H1 (cell line): ENCODE measurements at regions not wholly inside any gene's neighbourhood (a gene's known extent, or its start where the extent isn't known, plus 50 kb on each side); places are given as distances from the start of the nearest gene placed in this dataset.

Experiments
- CTCF ChIA-PET: fragments of 300-600 bp; sonication (Branson Sonifier 250); formaldehyde crosslinking; loops from one replicate; lab custom pipeline; 2021; ENCODE audit not compliant: partially characterized antibody; lab: Charles Lee
- POLR2A ChIA-PET: fragments of 300-600 bp; sonication (Branson Sonifier 250); formaldehyde crosslinking; loops from one replicate; lab custom pipeline; 2021; ENCODE audit warnings: inconsistent platforms; ENCODE audit not compliant: partially characterized antibody; lab: Charles Lee
- DNase-seq, 2 experiments: peaks; one replicate each; pipeline versions ENCODE4 v3.0.0 to v3.0.0-alpha.2; 2010 to 2022; ENCODE audit warnings: low spot score in 2 of 2, low read depth in 1 of 2, mixed read lengths in 1 of 2
- FAIRE-seq: peaks from 2 replicates; lab custom pipeline; 2011; peaks lifted over from hg19 to GRCh38; lab: Jason Lieb, UNC
- H2AFZ ChIP-seq: 2 replicates; pipeline ENCODE4 v1.8.1; 2012; ENCODE audit warnings: low read length, inconsistent platforms
- H2AK5ac ChIP-seq: 2 replicates; pipeline ENCODE4 v1.6.1; 2013; ENCODE audit warnings: low read depth, low read length
- H2BK120ac ChIP-seq: replicated peaks from 2 replicates; pipeline ENCODE3; 2013; ENCODE audit warnings: low read depth, low read length, inconsistent platforms
- H2BK12ac ChIP-seq: 2 replicates; pipeline ENCODE4 v1.6.1; 2013; ENCODE audit warnings: low read depth, low read length
- H2BK15ac ChIP-seq: 2 replicates; pipeline ENCODE4 v1.6.1; 2013; ENCODE audit warnings: low read length
- H2BK20ac ChIP-seq: 2 replicates; pipeline ENCODE4 v1.6.1; 2013; ENCODE audit warnings: low read length
- H2BK5ac ChIP-seq: 2 replicates; pipeline ENCODE4 v1.6.1; 2013; ENCODE audit warnings: low read depth, low read length
- H3K14ac ChIP-seq: 2 replicates; pipeline ENCODE4 v1.6.1; 2013; ENCODE audit warnings: inconsistent platforms; ENCODE audit not compliant: insufficient read length
- H3K18ac ChIP-seq: 2 replicates; pipeline ENCODE4 v1.6.1; 2013; ENCODE audit warnings: low read length; ENCODE audit errors: extremely low read depth
- H3K23ac ChIP-seq: 2 replicates; pipeline ENCODE4 v1.6.1; 2013; ENCODE audit warnings: inconsistent platforms; ENCODE audit not compliant: insufficient read length
- H3K23me2 ChIP-seq: 2 replicates; pipeline ENCODE4 v1.6.1; 2013; ENCODE audit warnings: low read depth, low read length
- H3K27ac ChIP-seq: 2 replicates; pipeline ENCODE4 v1.6.1; 2011; ENCODE audit warnings: low read depth, low read length, inconsistent platforms
- H3K27me3 ChIP-seq, 4 experiments: replicated peaks in 1 of 4; 1 replicate in 1 of 4; 2 replicates in 3 of 4; pipeline versions ENCODE4 v1.6.1 to v1.8.1; 2011 to 2013; ENCODE audit warnings: low read length in 3 of 4, mild to moderate bottlenecking in 3 of 4, inconsistent platforms in 2 of 4, mixed read lengths in 2 of 4, moderate library complexity in 1 of 4; ENCODE audit not compliant: control insufficient read depth in 3 of 4, insufficient read depth in 3 of 4; ENCODE audit errors: extremely low read depth in 1 of 4
- H3K36me3 ChIP-seq, 4 experiments: 2 replicates each; pipeline versions ENCODE4 v1.6.1 to v1.8.1; 2011 to 2013; ENCODE audit warnings: mild to moderate bottlenecking in 4 of 4, low read length in 3 of 4, moderate library complexity in 2 of 4, control low read depth in 1 of 4, inconsistent platforms in 1 of 4; ENCODE audit not compliant: insufficient read depth in 4 of 4, control insufficient read depth in 2 of 4
- H3K4ac ChIP-seq: replicated peaks from 2 replicates; pipeline ENCODE3; 2013; ENCODE audit warnings: low read length, low read depth, mixed read lengths, inconsistent platforms; ENCODE audit not compliant: insufficient read length
- H3K4me1 ChIP-seq, 4 experiments: replicated peaks in 1 of 4; 1 replicate in 1 of 4; 2 replicates in 3 of 4; pipeline versions ENCODE4 v1.6.1 to v1.8.1; 2011 to 2013; ENCODE audit warnings: low read length in 3 of 4, inconsistent platforms in 2 of 4, mixed read lengths in 1 of 4; ENCODE audit not compliant: insufficient read depth in 4 of 4, control insufficient read depth in 3 of 4
- H3K4me2 ChIP-seq, 2 experiments: 2 replicates each; pipeline versions ENCODE4 v1.6.1 to v1.8.1; 2011 to 2013; ENCODE audit warnings: low read depth in 2 of 2, low read length in 2 of 2, control low read depth in 1 of 2, inconsistent platforms in 1 of 2, mild to moderate bottlenecking in 1 of 2; ENCODE audit not compliant: insufficient read depth in 1 of 2
- H3K4me3 ChIP-seq, 4 experiments: fragments of 200-600, 300-600 bp in 1 of 4; sonication (generic), shearing (Covaris generic), sonication (Bioruptor Twin) in 1 of 4; 2 replicates each; pipeline versions ENCODE4 v1.5.1 to v1.8.1; 2011 to 2016; ENCODE audit warnings: low read length in 4 of 4, low read depth in 3 of 4, control low read depth in 2 of 4, inconsistent platforms in 2 of 4, mild to moderate bottlenecking in 2 of 4, mixed read lengths in 1 of 4, moderate library complexity in 1 of 4; ENCODE audit not compliant: insufficient read depth in 2 of 4; ENCODE audit errors: extremely low read depth in 1 of 4
- H3K56ac ChIP-seq: replicated peaks from 2 replicates; pipeline ENCODE3; 2013; ENCODE audit warnings: low read depth, mild to moderate bottlenecking, mixed read lengths, low read length, inconsistent platforms; ENCODE audit not compliant: insufficient read length
- H3K79me1 ChIP-seq: 2 replicates; pipeline ENCODE4 v1.6.1; 2013; ENCODE audit warnings: low read depth, low read length, control low read depth
- H3K79me2 ChIP-seq, 2 experiments: 2 replicates each; pipeline versions ENCODE4 v1.6.1 to v1.8.1; 2012 to 2013; ENCODE audit warnings: low read length in 2 of 2, mild to moderate bottlenecking in 2 of 2, inconsistent platforms in 1 of 2; ENCODE audit not compliant: insufficient read depth in 2 of 2, control insufficient read depth in 1 of 2
- H3K9ac ChIP-seq, 4 experiments: replicated peaks in 1 of 4; 1 replicate in 1 of 4; 2 replicates in 3 of 4; pipeline versions ENCODE4 v1.6.1 to v1.8.1; 2011 to 2013; ENCODE audit warnings: low read depth in 3 of 4, low read length in 3 of 4, control low read depth in 2 of 4, mild to moderate bottlenecking in 2 of 4, moderate library complexity in 2 of 4, inconsistent platforms in 1 of 4; ENCODE audit errors: extremely low read depth in 1 of 4
- H3K9me3 ChIP-seq, 2 experiments: 2 replicates each; pipeline versions ENCODE4 v1.6.1 to v1.8.1; 2012 to 2013; ENCODE audit warnings: mild to moderate bottlenecking in 2 of 2, moderate library complexity in 2 of 2, control low read depth in 1 of 2, inconsistent platforms in 1 of 2, low read depth in 1 of 2, low read length in 1 of 2, mixed read lengths in 1 of 2; ENCODE audit not compliant: insufficient read depth in 2 of 2
- H4K20me1 ChIP-seq, 2 experiments: replicated peaks in 1 of 2; 2 replicates each; pipeline versions ENCODE3 to v1.8.1; 2011 to 2013; ENCODE audit warnings: inconsistent platforms in 2 of 2, low read length in 2 of 2, mild to moderate bottlenecking in 1 of 2; ENCODE audit not compliant: insufficient read depth in 2 of 2, control insufficient read depth in 1 of 2
- H4K5ac ChIP-seq: 2 replicates; pipeline ENCODE4 v1.6.1; 2013; ENCODE audit warnings: low read length, low read depth, mixed read lengths, inconsistent platforms; ENCODE audit not compliant: insufficient read length
- H4K8ac ChIP-seq: 2 replicates; pipeline ENCODE4 v1.8.0; 2013; ENCODE audit warnings: mild to moderate bottlenecking, moderate library complexity, low read length, inconsistent platforms; ENCODE audit not compliant: insufficient read depth; ENCODE audit errors: extremely low read depth
- H4K91ac ChIP-seq: replicated peaks from 2 replicates; pipeline ENCODE3; 2013; ENCODE audit warnings: low read length, mixed read lengths, inconsistent platforms; ENCODE audit not compliant: insufficient read length
- ATF2 ChIP-seq: IDR thresholded peaks from 2 replicates; pipeline ENCODE4 v1.6.1; 2012; ENCODE audit warnings: low read length, inconsistent platforms
- BRCA1 ChIP-seq: IDR thresholded peaks from 2 replicates; pipeline ENCODE4 v1.6.1; 2012; ENCODE audit warnings: low read depth, low read length, improper control_type of control experiment
- CHD2 ChIP-seq: IDR thresholded peaks from 2 replicates; pipeline ENCODE4 v1.6.1; 2012; ENCODE audit warnings: low read length, improper control_type of control experiment
- CTBP2 ChIP-seq: IDR thresholded peaks from 2 replicates; pipeline ENCODE4 v1.7.0; 2011; ENCODE audit warnings: borderline replicate concordance, mild to moderate bottlenecking, moderate library complexity, mixed read lengths, low read length; ENCODE audit not compliant: insufficient read depth, insufficient read length
- FOSL1 ChIP-seq: IDR thresholded peaks from 2 replicates; pipeline ENCODE4 v1.6.1; 2011; ENCODE audit warnings: mild to moderate bottlenecking, low read depth, low read length, moderate library complexity; ENCODE audit not compliant: insufficient read depth
- HDAC2 ChIP-seq, 2 experiments: fragments of 300-600 bp in 1 of 2; sonication (generic) in 1 of 2; IDR thresholded peaks; 2 replicates each; pipeline ENCODE4 v1.6.1; 2011 to 2012; ENCODE audit warnings: low read depth in 2 of 2, low read length in 2 of 2, mild to moderate bottlenecking in 2 of 2, moderate library complexity in 2 of 2, borderline replicate concordance in 1 of 2, inconsistent platforms in 1 of 2
- KDM1A ChIP-seq: fragments of 200-600, 300-600 bp; sonication (generic); IDR thresholded peaks from 2 replicates; pipeline ENCODE4 v1.7.1; 2016; ENCODE audit warnings: mild to moderate bottlenecking, low read length, borderline replicate concordance
- SIX5 ChIP-seq: IDR thresholded peaks from 2 replicates; pipeline ENCODE4 v1.6.1; 2011; ENCODE audit warnings: mild to moderate bottlenecking, low read depth, low read length
- SP1 ChIP-seq: IDR thresholded peaks from 2 replicates; pipeline ENCODE4 v1.6.1; 2011; ENCODE audit warnings: low read depth, low read length
- WGBS, 2 experiments: shearing (Covaris generic) in 1 of 2; methylation state at CpG; one replicate each; pipeline versions ENCODE4 v1.1.6 to v1.1.7; 2013 to 2015; ENCODE audit warnings: low lambda C conversion rate in 2 of 2, mixed read lengths in 2 of 2, inconsistent platforms in 1 of 2, low coverage in 1 of 2, missing lambda C conversion rate in 1 of 2; ENCODE audit not compliant: insufficient replicate concordance in 2 of 2, insufficient coverage in 1 of 2, insufficient read length in 1 of 2; ENCODE audit errors: extremely low coverage in 1 of 2, missing lambda C conversion rate in 1 of 2; 5-methylcytosine and 5-hydroxymethylcytosine counted together

DNA sequence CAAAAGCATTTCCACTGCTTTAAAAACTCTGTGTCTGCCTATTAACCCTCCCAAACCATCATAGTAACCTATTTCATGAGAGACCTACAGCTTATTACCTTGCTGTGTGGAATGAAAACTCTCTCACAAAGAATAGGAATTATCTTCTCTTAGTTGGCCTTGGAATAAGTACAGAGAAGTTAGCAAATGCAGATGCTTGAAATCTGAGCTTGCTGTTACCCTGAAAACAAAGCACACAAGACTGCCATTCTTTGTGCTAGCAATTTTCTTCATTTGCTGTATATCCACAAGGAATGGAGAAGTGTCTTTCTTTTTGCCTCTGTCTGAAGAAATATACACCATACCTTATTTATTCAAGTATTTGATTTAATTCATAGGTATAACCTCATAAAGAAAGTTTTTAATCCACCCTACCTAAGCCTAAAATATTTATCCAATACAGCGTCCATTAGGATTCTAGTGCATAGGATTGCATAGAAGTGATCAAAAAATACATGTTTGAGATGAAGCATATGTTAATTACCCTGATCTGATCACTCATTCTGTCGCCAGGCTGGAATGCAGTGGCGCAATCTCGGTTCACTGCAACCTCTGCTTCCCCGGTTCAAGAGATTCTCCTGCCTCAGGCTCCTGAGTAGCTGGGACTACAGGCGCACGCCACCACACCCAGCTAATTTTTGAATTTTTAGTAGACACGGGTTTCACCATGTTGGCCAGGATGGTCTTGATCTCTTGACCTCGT is 451.1 kb downstream of the LTN1 start:
- CTCF ChIA-PET: interaction anchor here (1.2 kb wide), 1 partner anchor 203 kb away, joined by 3 read pairs; no protein-coding TSS in a partner anchor
- Histone ChIP-seq H2BK15ac (no peak overlapping the region), H2BK120ac (no peak overlapping the region), H3K4ac (no peak overlapping the region), H2BK20ac (no peak overlapping the region), H3K79me2 (no peaks in the 10 kb centered on the region), H4K91ac (no peak overlapping the region), H4K5ac (no peak overlapping the region), H3K4me2 (no peak overlapping the region), H3K79me1 (no peaks in the 10 kb centered on the region), H3K23me2 (no peaks in the 10 kb centered on the region), H4K8ac (no peak overlapping the region), H3K9me3 (no peaks in the 10 kb centered on the region), H3K14ac (no peak overlapping the region), H3K4me3 (no peak overlapping the region), H3K27ac (no peak overlapping the region), H2AK5ac (no peak overlapping the region), H4K20me1 (no peaks in the 10 kb centered on the region), H3K27me3 (no peaks in the 10 kb centered on the region), H3K18ac (no peak overlapping the region), H3K23ac (no peak overlapping the region), H3K4me1 (no peaks in the 10 kb centered on the region), H3K56ac (no peak overlapping the region), H2BK5ac (no peak overlapping the region), H2BK12ac (no peak overlapping the region), H3K36me3 (no peaks in the 10 kb centered on the region), H3K9ac (no peak overlapping the region), H2AFZ (peak overlapping the region; percentile 32; the same call in 1 of the 2 replicates)
- WGBS, 2 experiments: 88% methylated on average over 9 of the region's 9 CpGs; no CpG with 5 or more reads in 1 of the 2 experiments
- POLR2A ChIA-PET: no interaction called here
- DNase-seq (no peak), FAIRE-seq (no peak)
- TF ChIP-seq HDAC2 (IDR thresholded peaks at IDR 0.05; ENCODE audit: borderline replicate concordance in 1 of 2, low read depth in 2 of 2, low read length in 2 of 2): no peak
- no peak for TF ChIP-seq CHD2
- no peak for TF ChIP-seq CTBP2
- TF ChIP-seq SIX5: no peak
- TF ChIP-seq ATF2: no peak
- TF ChIP-seq KDM1A: no peak
- TF ChIP-seq FOSL1: no peak
- TF ChIP-seq BRCA1: no peak
- TF ChIP-seq SP1: no peak
